Thyroid gland (tissue), 4 donors: ENCODE measurements at regions not wholly inside any gene's neighbourhood (a gene's known extent, or its start where the extent isn't known, plus 50 kb on each side); places are given as distances from the start of the nearest gene placed in this dataset.

Experiments used
- POLR2A ChIP-seq, 2 donors: fragments of 450-650 bp; IDR thresholded peaks; one replicate each; pipeline ENCODE4 v1.6.1; 2017; ENCODE audit warnings: antibody characterized with exemption in 2 of 2, mild to moderate bottlenecking in 2 of 2, moderate library complexity in 1 of 2
- TF ChIP-seq, protein P1 (sequence below), 6 experiments: fragments of 200-600 bp in 3 of 6; fragments of 450-650 bp in 3 of 6; sonication (generic) in 3 of 6; IDR thresholded peaks; one replicate each; pipeline ENCODE4 v1.5.1; 2016 to 2019; ENCODE audit warnings: antibody characterized with exemption in 6 of 6, mild to moderate bottlenecking in 2 of 6, inconsistent platforms in 1 of 6, moderate library complexity in 1 of 6

DNA sequence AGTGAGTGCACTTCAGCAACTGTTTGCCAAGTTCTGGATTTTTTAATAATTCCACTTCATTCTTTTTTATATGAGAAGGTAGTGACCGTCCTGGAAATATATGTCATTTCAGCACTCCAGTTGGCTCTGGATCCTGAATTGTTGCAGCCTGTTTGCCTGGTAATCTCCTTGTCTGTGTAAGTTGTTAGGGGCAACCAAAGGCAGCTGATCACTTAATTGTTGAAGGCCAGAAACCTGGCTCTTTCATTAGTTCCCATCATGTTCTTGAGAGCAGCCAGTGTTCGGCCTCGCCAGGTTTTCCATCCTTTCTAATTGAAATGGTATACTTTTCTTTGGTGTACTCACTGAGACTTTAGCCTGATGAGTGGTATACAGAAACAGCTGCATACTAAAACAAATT is 168.6 kb downstream of the SOX2 start:
- TF ChIP-seq, protein P1, sequence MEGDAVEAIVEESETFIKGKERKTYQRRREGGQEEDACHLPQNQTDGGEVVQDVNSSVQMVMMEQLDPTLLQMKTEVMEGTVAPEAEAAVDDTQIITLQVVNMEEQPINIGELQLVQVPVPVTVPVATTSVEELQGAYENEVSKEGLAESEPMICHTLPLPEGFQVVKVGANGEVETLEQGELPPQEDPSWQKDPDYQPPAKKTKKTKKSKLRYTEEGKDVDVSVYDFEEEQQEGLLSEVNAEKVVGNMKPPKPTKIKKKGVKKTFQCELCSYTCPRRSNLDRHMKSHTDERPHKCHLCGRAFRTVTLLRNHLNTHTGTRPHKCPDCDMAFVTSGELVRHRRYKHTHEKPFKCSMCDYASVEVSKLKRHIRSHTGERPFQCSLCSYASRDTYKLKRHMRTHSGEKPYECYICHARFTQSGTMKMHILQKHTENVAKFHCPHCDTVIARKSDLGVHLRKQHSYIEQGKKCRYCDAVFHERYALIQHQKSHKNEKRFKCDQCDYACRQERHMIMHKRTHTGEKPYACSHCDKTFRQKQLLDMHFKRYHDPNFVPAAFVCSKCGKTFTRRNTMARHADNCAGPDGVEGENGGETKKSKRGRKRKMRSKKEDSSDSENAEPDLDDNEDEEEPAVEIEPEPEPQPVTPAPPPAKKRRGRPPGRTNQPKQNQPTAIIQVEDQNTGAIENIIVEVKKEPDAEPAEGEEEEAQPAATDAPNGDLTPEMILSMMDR (IDR thresholded peaks at IDR 0.05), result no peak
- no peak for TF ChIP-seq POLR2A (IDR thresholded peaks at IDR 0.05)
